Cardiac muscle cell (in vitro differentiated cells and primary cell): ENCODE measurements at regions not wholly inside any gene's neighbourhood (a gene's known extent, or its start where the extent isn't known, plus 50 kb on each side); places are given as distances from the start of the nearest gene placed in this dataset.

ENCODE experiments used
- DNase-seq, 2 donors: peaks; one replicate each; pipeline versions ENCODE4 v3.0.0 to v3.0.0-alpha.2; 2010 to 2017; ENCODE audit warnings: low read depth in 1 of 2, low spot score in 1 of 2
- H3K27ac ChIP-seq: fragments of 200-600 bp; sonication (generic); 2 replicates; pipeline ENCODE4 v1.5.1; 2016
- H3K27me3 ChIP-seq: fragments of 200-600 bp; sonication (generic); 2 replicates; pipeline ENCODE4 v1.6.0; 2016; ENCODE audit warnings: control low read depth
- H3K36me3 ChIP-seq: fragments of 200-600 bp; sonication (generic); 2 replicates; pipeline ENCODE4 v1.5.1; 2016; ENCODE audit warnings: control low read depth
- H3K4me1 ChIP-seq: fragments of 200-600 bp; sonication (generic); 2 replicates; pipeline ENCODE4 v1.8.1; 2017; ENCODE audit warnings: low read depth, mild to moderate bottlenecking, mixed run types
- H3K4me3 ChIP-seq: fragments of 200-600 bp; sonication (generic); 2 replicates; pipeline ENCODE4 v1.5.1; 2016; ENCODE audit warnings: mild to moderate bottlenecking
- H3K9me3 ChIP-seq: fragments of 200-600 bp; sonication (generic); 2 replicates; pipeline ENCODE4 v1.5.1; 2017; ENCODE audit warnings: low read depth, mild to moderate bottlenecking, control low read depth
- TF ChIP-seq, protein P1 (sequence below): IDR thresholded peaks from 2 replicates; pipeline ENCODE4 v1.5.1; 2012; ENCODE audit warnings: low read depth, mild to moderate bottlenecking, low read length

DNA sequence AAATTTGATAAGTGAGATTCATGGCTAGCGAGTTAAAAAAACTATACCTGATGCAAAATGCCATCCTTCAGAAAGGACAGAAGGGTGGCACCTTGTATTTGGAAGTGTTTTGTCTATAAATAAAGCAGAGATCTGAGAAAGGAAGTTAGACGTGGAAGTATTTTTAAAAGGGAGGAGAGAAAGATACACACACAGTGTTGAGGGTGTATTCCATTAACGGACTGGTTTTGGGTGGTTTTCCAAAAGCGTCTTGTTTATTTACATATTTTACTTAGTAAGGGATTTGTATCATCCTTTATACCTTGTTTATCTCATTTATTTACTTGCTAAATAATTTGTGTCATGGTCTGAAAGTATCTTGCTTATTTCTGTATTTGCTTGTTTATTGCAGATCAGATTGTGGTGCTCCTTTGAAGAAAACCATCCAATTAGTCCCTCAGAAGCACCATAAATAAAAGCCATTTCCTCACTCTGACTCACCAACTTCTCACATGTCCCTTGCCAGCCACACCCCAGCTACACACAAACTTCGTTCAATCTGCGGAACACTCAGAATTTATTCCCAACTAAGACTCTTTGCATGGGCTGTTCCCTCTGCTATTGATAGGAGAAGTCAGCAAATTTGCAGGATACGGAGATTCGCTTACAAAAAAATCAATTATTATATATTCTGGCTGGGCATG is 90.8 kb downstream of the FAM124B start:
- H3K4me3 ChIP-seq: no peak overlapping the region
- no peak overlapping the region for H3K27ac ChIP-seq
- TF ChIP-seq, protein P1, sequence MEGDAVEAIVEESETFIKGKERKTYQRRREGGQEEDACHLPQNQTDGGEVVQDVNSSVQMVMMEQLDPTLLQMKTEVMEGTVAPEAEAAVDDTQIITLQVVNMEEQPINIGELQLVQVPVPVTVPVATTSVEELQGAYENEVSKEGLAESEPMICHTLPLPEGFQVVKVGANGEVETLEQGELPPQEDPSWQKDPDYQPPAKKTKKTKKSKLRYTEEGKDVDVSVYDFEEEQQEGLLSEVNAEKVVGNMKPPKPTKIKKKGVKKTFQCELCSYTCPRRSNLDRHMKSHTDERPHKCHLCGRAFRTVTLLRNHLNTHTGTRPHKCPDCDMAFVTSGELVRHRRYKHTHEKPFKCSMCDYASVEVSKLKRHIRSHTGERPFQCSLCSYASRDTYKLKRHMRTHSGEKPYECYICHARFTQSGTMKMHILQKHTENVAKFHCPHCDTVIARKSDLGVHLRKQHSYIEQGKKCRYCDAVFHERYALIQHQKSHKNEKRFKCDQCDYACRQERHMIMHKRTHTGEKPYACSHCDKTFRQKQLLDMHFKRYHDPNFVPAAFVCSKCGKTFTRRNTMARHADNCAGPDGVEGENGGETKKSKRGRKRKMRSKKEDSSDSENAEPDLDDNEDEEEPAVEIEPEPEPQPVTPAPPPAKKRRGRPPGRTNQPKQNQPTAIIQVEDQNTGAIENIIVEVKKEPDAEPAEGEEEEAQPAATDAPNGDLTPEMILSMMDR: no peak
- H3K27me3 ChIP-seq: no peaks in the 10 kb centered on the region
- H3K36me3 ChIP-seq: no peaks in the 10 kb centered on the region
- no peaks in the 10 kb centered on the region for H3K9me3 ChIP-seq
- no peak for DNase-seq
- peaks cover 20% of the 10 kb centered on the region for H3K4me1 ChIP-seq

DNA sequence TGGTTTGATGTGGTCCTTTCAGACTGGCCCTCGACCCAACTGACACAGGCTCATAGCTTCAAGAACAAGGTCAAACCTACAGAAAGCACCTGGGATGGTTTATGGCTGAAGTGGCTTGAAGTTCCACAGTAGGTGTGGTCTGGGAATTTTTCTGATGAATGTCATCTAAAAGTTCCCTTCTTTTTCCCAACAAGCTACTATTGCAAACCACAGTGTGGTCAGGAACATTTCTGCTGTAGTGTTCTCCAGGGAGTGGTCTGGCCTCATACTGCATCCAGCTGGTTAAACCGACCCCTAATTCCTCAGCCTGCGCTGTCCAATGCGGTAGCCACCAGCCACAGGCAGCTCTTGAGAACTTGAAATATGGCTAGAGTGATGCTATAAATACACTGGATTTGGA is 92.7 kb downstream of the FAM124B start:
- no peaks in the 10 kb centered on the region for H3K9me3 ChIP-seq
- peaks cover 20% of the 10 kb centered on the region for H3K4me1 ChIP-seq
- no peak overlapping the region for H3K27ac ChIP-seq
- no peak overlapping the region for H3K4me3 ChIP-seq
- TF ChIP-seq, protein P1: no peak
- no peaks in the 10 kb centered on the region for H3K36me3 ChIP-seq
- H3K27me3 ChIP-seq: no peaks in the 10 kb centered on the region
- DNase-seq: peak; percentile 9 to 23

DNA sequence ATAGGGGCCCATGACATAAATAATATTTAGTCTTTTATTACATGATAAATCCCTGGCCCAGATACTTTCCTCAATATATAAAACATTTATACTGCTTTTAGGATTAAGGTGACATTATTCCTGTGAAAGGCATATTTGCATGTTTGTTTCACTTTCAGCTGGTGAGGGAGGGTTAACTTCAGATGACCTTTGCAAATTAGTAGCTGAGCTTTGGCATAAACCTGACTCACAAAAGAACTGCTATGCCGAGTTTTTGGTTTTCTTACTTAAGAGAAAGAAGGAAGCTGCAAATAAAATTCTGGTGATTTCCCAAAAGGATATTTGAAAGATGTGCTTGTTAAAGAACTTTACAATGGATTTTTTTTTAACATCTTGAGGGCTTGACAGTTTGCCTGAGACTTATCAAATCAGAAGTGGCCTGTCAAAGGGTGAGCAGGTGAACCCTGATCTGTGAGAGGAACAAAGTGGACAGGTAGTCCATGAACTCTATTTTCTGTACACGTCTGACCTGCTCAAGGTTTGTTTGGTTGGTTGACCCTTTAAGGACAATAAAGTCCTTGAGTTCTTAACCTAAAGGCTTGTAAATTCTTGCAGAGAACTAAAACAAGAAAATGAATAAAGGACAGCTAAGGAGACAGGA is 93.5 kb downstream of the FAM124B start:
- Histone ChIP-seq H3K36me3 (no peaks in the 10 kb centered on the region), H3K9me3 (no peaks in the 10 kb centered on the region), H3K4me1 (peaks cover 20% of the 10 kb centered on the region), H3K27ac (peak overlapping the region; percentile 36), H3K4me3 (no peak overlapping the region), H3K27me3 (no peaks in the 10 kb centered on the region)
- TF ChIP-seq, protein P1: no peak
- peak in 1 of 2 donors; percentile 19 for DNase-seq

- H3K4me1 ChIP-seq: peaks cover 5% of the 10 kb centered on the region
- TF ChIP-seq, protein P1: no peak
- H3K9me3 ChIP-seq: no peaks in the 10 kb centered on the region
- no peak overlapping the region for H3K27ac ChIP-seq
- H3K36me3 ChIP-seq: no peaks in the 10 kb centered on the region
- DNase-seq: no peak
- H3K27me3 ChIP-seq: no peaks in the 10 kb centered on the region
- no peak overlapping the region for H3K4me3 ChIP-seq
Observed at GRCh38 chr2:224302952-224303351, 99.0 kb downstream of the FAM124B start.

- DNase-seq: no peak
- no peak overlapping the region for H3K4me3 ChIP-seq
- no peaks in the 10 kb centered on the region for H3K4me1 ChIP-seq
- no peaks in the 10 kb centered on the region for H3K36me3 ChIP-seq
- H3K27ac ChIP-seq: no peak overlapping the region
- H3K9me3 ChIP-seq: no peaks in the 10 kb centered on the region
- TF ChIP-seq, protein P1: no peak
- no peaks in the 10 kb centered on the region for H3K27me3 ChIP-seq
Observed at GRCh38 chr2:224293976-224294375, 107.9 kb downstream of the FAM124B start.
